HepG2 (cell line): ENCODE measurements at regions not wholly inside any gene's neighbourhood (a gene's known extent, or its start where the extent isn't known, plus 50 kb on each side); places are given as distances from the start of the nearest gene placed in this dataset.

Experiments used
- FOXJ3 ChIP-seq: sonication (generic); formaldehyde crosslinking; IDR thresholded peaks from 2 replicates; pipeline ENCODE4 v1.4.0; 2020; ENCODE audit warnings: missing genetic modification reagents, mild to moderate bottlenecking, borderline replicate concordance
- MXD4 ChIP-seq: IDR thresholded peaks from 2 replicates; pipeline ENCODE4 v1.6.1; 2016; ENCODE audit warnings: mild to moderate bottlenecking, missing biosample characterization, missing genetic modification reagents
- SRSF4 ChIP-seq: fragments of 200-400 bp; formaldehyde crosslinking; IDR thresholded peaks from one replicate; pipeline ENCODE4 v1.6.1; 2018; ENCODE audit warnings: mild to moderate bottlenecking, low read depth, low read length, moderate library complexity; ENCODE audit not compliant: poor library complexity, severe bottlenecking
- ZKSCAN1 ChIP-seq: fragments of 150-350 bp; IDR thresholded peaks from 2 replicates; pipeline ENCODE4 v1.6.1; 2014; ENCODE audit warnings: low read length
- TF ChIP-seq, protein P1 (sequence below), 2 experiments: sonication (generic) in 1 of 2; formaldehyde crosslinking in 1 of 2; IDR thresholded peaks; 2 replicates each; pipeline versions ENCODE4 v1.4.0 to v1.6.1; 2016 to 2020; ENCODE audit warnings: borderline replicate concordance in 1 of 2, low read depth in 1 of 2, mild to moderate bottlenecking in 1 of 2, missing genetic modification reagents in 1 of 2
- TF ChIP-seq, protein P2 (sequence below): IDR thresholded peaks from 2 replicates; pipeline ENCODE4 v1.6.1; 2016; ENCODE audit warnings: mild to moderate bottlenecking
- TF ChIP-seq, protein P3 (sequence below): sonication (generic); formaldehyde crosslinking; IDR thresholded peaks from 2 replicates; pipeline ENCODE4 v1.5.0; 2020; ENCODE audit warnings: missing genetic modification reagents

DNA sequence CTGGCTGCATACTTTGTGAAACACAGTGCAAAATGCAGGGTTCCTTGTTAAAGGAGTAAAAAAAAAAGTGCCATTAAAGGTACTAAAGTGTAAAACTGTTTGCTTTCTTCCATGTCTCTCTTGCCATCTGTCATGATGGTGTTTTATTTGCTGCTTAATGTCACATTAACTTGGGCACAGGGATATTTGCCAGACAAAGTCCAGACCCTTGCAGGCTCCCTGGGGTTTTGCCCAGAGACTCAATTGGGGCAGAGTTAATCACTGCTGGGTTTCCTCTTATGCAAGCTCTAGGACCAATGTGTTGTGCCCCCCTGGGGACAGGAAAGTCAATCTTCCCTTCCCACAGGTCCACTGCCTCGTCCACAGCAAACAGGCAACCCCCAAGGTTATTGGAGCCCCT, 274.3 kb upstream of the SGCD start (continued):
- TF ChIP-seq, protein P1, sequence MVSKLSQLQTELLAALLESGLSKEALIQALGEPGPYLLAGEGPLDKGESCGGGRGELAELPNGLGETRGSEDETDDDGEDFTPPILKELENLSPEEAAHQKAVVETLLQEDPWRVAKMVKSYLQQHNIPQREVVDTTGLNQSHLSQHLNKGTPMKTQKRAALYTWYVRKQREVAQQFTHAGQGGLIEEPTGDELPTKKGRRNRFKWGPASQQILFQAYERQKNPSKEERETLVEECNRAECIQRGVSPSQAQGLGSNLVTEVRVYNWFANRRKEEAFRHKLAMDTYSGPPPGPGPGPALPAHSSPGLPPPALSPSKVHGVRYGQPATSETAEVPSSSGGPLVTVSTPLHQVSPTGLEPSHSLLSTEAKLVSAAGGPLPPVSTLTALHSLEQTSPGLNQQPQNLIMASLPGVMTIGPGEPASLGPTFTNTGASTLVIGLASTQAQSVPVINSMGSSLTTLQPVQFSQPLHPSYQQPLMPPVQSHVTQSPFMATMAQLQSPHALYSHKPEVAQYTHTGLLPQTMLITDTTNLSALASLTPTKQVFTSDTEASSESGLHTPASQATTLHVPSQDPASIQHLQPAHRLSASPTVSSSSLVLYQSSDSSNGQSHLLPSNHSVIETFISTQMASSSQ (IDR thresholded peaks at IDR 0.05; ENCODE audit: low read depth) = no peak
- TF ChIP-seq, protein P1 (CRISPR knock-in tag; IDR thresholded peaks at IDR 0.05; ENCODE audit: borderline replicate concordance) = no peak
- TF ChIP-seq MXD4 (CRISPR knock-in tag) = no peak
- no peak for TF ChIP-seq SRSF4
- TF ChIP-seq ZKSCAN1 = no peak
- TF ChIP-seq, protein P2, sequence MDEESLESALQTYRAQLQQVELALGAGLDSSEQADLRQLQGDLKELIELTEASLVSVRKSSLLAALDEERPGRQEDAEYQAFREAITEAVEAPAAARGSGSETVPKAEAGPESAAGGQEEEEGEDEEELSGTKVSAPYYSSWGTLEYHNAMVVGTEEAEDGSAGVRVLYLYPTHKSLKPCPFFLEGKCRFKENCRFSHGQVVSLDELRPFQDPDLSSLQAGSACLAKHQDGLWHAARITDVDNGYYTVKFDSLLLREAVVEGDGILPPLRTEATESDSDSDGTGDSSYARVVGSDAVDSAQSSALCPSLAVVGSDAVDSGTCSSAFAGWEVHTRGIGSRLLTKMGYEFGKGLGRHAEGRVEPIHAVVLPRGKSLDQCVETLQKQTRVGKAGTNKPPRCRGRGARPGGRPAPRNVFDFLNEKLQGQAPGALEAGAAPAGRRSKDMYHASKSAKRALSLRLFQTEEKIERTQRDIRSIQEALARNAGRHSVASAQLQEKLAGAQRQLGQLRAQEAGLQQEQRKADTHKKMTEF (CRISPR knock-in tag) = no peak
- TF ChIP-seq, protein P3, sequence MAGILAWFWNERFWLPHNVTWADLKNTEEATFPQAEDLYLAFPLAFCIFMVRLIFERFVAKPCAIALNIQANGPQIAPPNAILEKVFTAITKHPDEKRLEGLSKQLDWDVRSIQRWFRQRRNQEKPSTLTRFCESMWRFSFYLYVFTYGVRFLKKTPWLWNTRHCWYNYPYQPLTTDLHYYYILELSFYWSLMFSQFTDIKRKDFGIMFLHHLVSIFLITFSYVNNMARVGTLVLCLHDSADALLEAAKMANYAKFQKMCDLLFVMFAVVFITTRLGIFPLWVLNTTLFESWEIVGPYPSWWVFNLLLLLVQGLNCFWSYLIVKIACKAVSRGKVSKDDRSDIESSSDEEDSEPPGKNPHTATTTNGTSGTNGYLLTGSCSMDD (CRISPR knock-in tag) = no peak
- TF ChIP-seq FOXJ3 (CRISPR knock-in tag) = no peak
